Caki2 (cell line): ENCODE measurements at regions not wholly inside any gene's neighbourhood (a gene's known extent, or its start where the extent isn't known, plus 50 kb on each side); places are given as distances from the start of the nearest gene placed in this dataset.

Experiments
- DNase-seq: peaks from one replicate; pipeline ENCODE4 v3.0.0-alpha.2; 2015; ENCODE audit warnings: low read depth
- in situ Hi-C: cut with HindIII; loops from 2 replicates; pipeline ENCODE4 v1.10.0; 2016; ENCODE audit warnings: low sequenced_read_pairs, low pct_unique_long_range_greater_than_20kb, mixed read lengths

DNA sequence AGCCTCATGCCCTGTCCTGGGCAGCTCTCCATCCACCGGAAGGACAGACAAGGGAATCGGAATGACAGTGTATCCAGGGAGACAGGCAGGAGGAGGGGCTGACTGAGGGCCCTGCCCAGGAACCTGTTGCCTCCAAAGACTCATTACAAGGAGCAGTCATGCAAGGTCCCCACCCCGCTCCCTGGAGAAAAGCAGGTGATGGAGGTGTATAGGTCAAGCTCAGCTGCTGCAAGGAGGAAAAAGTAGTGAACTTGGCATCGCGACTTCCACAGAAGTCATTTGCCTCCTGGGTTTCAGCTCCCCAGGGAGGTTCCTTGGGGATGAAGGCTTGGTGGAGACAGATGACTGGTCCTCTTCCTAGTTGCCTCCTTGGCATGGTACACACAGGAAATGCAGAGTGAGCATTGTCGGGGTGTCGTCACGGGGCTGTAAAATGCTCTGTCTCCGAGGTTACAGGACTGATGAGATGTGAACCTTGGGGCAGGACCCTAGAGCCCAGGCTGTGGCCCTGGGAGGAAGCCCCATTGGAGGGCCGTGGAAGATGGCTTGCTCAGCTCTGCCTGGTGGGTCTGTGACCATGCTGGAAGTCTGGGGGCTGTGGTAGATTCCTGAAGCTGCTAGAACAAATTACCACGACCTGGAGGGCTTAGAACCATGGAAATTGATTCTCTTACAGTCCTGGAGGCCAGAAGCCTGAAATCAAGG lies 219.6 kb upstream of the C1orf174 start:
- peak; percentile 7 for DNase-seq
- in situ Hi-C loops: no loop called here

DNA sequence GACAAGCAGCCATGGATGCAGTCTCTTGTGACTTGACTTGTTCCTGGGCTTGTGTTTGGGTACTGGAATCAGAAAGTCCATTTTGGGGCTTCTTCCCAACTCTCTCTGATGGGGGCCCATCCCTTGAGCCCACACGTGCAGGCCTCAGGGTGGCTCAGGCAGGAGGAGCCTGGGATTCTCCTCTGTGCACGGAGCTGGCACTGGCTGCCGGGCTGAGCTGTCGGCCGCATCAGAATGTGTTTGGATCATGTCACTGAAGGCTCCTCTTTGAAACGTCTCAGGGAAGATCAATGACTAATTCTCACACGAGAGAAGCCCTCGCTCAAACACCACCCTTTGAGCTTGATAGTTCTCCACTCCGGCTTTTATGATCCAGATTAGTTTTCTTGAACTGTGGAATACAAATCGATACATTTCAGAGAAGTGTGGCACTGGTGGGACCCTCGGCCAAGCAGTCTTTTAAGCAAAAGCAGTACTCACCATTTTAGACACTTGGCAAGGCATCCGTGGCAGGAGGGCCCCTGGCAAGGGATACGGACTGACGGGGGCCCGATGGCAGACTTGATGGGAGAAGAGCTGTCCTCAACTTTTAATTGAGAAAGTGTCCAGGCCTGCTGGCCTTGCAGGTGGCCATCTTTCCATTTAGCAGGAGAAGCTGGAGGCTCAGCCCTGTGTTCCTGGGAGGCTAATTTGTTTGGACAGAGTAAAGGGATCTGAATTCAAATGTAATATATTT lies 220.7 kb upstream of the C1orf174 start:
- in situ Hi-C loops: no loop called here
- no peak for DNase-seq

DNA sequence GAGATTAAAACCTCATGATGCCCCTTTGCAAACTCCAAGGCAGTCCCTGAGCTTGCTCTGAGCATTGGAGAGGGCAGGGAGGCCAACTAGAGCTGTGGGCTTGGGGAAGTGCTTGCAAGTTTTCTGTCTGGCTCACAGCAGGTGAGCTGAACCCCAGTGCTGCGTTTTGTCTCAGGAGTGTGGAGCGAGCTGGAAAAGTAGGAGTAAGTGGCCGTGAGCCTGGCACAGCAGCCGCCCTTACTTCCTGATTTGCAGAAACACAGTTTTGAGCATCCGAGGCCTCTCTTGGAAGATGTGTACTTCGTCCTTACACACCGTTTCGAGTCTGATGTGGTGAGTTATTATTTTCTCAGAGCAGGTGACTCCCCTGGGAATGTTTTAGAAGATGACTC lies 221.2 kb upstream of the C1orf174 start:
- DNase-seq: no peak
- in situ Hi-C loops: no loop called here

DNA sequence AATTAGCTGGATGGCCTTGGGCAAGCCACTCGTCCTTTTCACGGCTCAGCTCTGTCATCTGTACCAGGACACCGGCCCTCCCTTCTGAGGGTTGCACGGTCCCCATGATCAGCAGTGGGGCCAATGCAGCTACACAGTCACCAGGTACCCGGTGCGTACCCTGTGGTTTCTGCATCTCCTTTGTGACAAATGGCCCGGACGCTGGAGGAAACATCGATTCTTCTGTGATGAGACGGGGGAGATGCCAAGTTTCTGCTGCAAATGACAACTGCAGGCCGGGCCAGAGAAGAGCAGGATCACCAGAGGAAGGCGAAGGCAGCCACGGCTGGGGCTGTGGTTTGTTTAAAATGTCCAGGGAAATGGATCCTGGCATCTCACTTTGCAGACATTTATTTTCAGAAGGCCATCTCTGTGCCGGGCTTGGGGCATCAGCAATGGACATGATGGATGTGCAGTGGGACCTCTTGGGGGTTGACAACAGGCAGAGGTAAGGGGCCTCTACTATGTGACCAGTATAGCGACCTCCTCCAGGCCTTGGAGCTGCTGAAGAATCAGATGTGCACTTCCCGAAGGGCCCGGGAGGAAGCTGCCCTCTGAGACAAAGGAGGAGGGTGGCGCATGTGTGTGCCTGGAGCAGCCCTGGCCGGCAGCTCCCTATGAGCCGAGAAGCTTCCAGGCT lies 221.9 kb upstream of the C1orf174 start:
- no peak for DNase-seq
- in situ Hi-C loops: no loop called here

GRCh38 chr1:4122513-4123160 lies 222.6 kb upstream of the C1orf174 start:
- no peak for DNase-seq
- in situ Hi-C loops: no loop called here

- no peak for DNase-seq
- in situ Hi-C loops: no loop called here
Measured at GRCh38 chr1:4124631-4125145, 224.6 kb upstream of the C1orf174 start.

DNA sequence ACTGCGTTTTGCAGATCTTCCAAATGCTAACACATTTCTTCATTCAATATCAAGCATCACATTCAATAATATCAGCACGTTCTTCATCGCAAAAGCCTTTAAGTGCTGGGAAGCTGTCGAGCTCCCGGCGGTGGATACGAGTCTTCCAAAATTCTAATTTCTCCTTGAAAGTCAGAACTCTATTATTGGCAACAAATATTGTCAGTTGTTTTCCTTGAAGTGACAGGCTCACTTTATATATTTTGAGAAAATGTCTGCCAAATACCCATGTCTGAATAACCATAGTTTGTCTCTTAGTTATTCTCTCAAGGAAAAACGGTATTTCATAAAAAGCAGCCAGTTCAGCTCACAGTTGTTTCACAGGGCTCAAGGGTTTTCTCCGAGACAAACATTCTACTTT lies 226.2 kb upstream of the C1orf174 start:
- in situ Hi-C loops: no loop called here
- no peak for DNase-seq

DNA sequence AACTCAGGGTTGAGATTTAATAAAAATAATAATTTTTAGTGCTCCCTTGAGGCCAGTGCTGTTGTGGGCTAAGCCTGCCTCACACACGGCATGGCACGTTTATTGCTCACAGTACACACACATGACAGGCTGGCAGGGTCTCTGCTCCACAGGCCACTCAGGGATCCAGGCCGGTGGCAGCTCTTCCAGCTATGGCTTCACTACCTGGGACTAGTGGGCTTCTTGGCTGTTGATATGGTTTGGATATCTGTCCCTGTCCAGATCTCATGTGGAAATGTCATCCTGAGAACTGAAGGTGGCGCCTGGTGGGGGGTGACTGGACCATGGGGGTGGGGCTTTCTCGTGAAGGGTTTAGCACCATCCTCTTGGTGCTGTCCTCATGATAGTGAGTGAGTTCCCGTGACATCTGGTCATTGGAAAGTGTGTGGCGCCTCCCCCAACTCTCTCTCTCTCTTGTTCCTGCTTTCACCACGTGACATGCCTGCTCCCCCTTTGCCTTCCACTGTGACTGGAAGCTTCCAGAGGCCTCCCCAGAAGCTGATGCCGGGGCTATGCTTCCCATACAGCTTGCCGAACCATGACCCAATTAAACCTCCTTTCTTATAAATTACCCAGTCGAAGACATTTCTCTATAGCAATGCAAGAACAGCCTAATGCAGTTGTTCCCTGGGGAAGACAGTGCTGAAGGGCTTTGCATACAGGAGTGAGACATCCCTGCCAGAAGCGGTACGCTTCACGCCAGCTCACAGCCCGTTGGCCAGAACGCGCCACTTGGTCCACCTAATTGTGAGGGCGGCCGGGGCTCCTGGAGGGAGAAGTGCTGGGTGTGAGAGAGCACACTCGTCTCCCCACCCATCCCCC lies 226.9 kb upstream of the C1orf174 start:
- in situ Hi-C loops: no loop called here
- DNase-seq: no peak

DNA sequence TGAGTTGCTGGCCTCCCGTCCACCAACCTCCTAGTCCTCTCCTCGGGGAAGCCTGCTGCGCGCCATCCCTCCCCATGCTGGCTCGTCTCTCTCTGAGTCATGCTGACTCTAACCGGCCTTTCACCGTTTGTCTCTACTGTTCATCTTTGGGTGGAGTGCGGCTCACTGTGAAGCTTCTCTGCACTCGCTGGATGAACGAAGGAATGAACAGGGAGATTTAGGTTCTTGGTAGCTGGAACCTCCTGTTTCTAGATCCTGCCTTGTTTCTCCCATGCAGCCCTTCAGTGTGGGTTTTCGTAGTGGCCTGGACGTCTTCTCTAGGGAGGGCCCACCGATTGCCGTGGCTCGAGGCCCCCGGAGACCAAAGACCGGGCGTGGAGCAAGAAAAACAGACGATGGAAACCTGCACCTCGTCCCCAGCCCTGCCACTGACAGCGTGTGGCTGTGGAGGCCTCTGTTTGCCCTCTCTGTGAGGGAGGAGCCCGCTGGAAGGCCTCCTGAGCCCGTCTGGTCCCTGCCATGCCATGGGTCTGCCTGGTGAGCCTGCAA lies 227.6 kb upstream of the C1orf174 start:
- in situ Hi-C loops: no loop called here
- no peak for DNase-seq

DNA sequence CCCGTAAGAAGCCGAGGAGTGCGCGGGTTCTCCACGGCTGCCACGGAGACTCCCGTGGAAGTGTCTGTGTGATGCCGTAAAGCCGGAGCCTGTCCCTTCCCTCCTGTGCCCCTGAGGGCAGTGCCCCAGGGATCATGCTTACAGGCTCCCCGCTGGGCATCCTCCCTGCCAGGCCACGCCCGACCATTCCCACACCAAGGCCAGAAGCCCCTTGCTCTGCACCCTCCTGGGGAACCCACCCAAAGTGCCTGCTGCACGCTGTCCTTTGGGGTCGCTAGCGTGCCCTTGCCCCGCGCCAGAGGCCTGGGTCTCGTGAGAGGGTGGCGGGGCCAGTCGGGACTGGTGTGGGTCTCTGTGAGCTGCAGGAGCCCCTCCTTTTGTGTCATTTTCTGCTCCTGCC lies 228.5 kb upstream of the C1orf174 start:
- no peak for DNase-seq
- in situ Hi-C loops: no loop called here

DNA sequence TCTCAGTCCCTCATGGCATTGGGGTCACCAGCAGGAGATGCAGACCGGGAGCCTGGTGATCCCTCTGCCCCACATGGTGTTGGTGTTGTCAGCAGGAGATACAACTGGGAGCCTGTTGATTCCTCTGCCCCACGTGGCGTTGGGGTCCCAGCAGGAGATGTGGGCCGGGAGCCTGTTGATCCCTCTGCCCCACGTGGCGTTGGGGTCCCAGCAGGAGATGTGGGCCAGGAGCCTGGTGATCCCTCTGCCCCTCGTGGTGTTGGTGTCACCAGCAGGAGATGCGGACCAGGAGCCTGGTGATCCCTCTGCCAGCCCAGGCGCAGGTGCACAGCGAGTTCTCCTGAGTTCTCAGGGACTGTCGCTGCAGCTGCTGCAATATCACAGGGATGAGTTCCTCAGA lies 229.6 kb upstream of the C1orf174 start:
- no peak for DNase-seq
- in situ Hi-C loops: no loop called here

DNA sequence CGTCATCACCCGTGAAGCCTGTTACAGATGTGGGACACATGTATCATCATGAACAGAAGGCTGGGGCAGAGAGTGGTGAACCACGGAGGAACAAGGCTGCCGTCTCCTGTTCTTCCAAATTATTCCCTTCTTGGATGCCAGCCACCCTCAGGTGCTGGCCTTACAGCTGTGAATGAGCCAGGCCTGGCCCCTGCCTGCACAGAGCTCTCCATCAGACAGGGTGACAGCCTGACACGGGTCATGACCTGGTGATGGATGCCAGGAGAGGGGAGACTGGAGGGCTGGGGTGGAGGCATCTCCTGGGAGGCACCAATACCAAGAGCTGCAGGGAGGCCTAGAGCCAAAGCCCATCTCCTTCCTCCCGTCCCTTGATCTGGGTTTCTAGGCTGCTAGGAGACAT lies 230.0 kb upstream of the C1orf174 start:
- no peak for DNase-seq
- in situ Hi-C loops: no loop called here

- no peak for DNase-seq
- in situ Hi-C loops: no loop called here
Measured at GRCh38 chr1:4131734-4132133, 231.7 kb upstream of the C1orf174 start.

- in situ Hi-C loops: no loop called here
- no peak for DNase-seq
Measured at GRCh38 chr1:4132352-4133296, 232.6 kb upstream of the C1orf174 start.

DNA sequence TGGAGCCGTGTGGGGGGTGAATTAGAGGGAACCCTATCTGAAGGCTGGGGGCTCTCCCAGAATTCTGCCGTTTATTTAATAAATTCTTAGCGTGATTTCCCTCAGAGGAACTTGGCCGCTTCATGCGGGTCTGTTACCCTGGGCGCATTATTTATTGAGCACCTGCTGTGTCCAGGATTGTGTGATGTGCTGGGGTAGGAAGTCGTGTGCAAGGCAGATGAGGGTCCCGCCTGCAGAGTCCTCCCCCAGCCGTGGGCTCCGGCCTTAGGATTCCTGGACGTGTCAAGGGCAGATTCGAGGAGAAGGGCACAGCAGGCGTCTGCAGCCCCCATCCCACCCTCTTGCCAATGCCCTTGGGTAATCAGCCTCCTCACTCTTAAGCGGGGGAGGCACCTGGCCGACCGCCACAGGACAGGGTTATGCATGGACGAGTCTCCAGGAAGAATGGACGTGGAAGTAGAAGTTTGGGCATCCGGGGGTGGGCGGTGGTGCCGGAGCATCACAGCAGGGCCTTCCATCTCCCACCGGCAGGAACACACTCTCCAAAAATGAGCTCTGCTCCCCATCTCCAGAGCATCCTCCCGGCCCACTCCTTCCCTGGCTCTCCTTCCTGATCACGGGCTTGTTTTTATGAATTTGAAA lies 233.3 kb upstream of the C1orf174 start:
- in situ Hi-C loops: no loop called here
- no peak for DNase-seq

GRCh38 chr1:4133939-4134321 lies 233.9 kb upstream of the C1orf174 start:
- no peak for DNase-seq
- in situ Hi-C loops: no loop called here
